Right lobe of liver (tissue), 6 donors: ENCODE measurements at regions not wholly inside any gene's neighbourhood (a gene's known extent, or its start where the extent isn't known, plus 50 kb on each side); places are given as distances from the start of the nearest gene placed in this dataset.
A peak's percentile ranks its signal among the peaks of the same experiment; 100 is the strongest.

Experiments
- ATAC-seq, 4 donors: fragments of 200-7000 bp; cut with Tn5 transposase; one replicate each; pipeline ENCODE4 v1.9.1; 2020; ENCODE audit warnings: mild to moderate bottlenecking in 4 of 4, moderate library complexity in 4 of 4
- DNase-seq, 3 donors: peaks; one replicate each; pipeline ENCODE4 v3.0.0-alpha.2; 2020
- H3K27ac ChIP-seq, 3 donors: fragments of 200-600 bp; one replicate each; pipeline ENCODE4 v1.8.0; 2022
- H3K27me3 ChIP-seq, 2 donors: fragments of 200-600 bp; one replicate each; pipeline ENCODE4 v1.8.0; 2022
- H3K36me3 ChIP-seq, 4 donors: fragments of 200-600 bp; sonication (generic) in 1 of 4; one replicate each; pipeline versions ENCODE4 v1.5.1 to v1.8.0; 2017 to 2022; ENCODE audit warnings: control low read depth in 1 of 4
- H3K4me1 ChIP-seq, 4 donors: fragments of 200-600 bp; sonication (generic) in 1 of 4; one replicate each; pipeline versions ENCODE4 v1.5.1 to v1.8.0; 2017 to 2022; ENCODE audit warnings: control low read depth in 1 of 4
- H3K4me3 ChIP-seq, 3 donors: fragments of 200-600 bp; one replicate each; pipeline ENCODE4 v1.8.0; 2022
- H3K9me3 ChIP-seq, 4 donors: fragments of 200-600 bp; sonication (generic) in 1 of 4; one replicate each; pipeline versions ENCODE4 v1.5.1 to v1.8.0; 2017 to 2022; ENCODE audit warnings: control low read depth in 1 of 4
- CTCF ChIP-seq, 4 donors: fragments of 200-600 bp in 3 of 4; fragments of 450-650 bp in 1 of 4; IDR thresholded peaks; one replicate each; pipeline versions ENCODE4 v1.5.1 to v1.8.0; 2016 to 2022; ENCODE audit warnings: antibody characterized with exemption in 4 of 4, mild to moderate bottlenecking in 2 of 4
- POLR2A ChIP-seq: fragments of 450-650 bp; IDR thresholded peaks from one replicate; pipeline ENCODE4 v1.6.1; 2017; ENCODE audit warnings: antibody characterized with exemption, mild to moderate bottlenecking
- WGBS: methylation state at CpG from one replicate; pipeline ENCODE4 v1.1.6; 2018; ENCODE audit warnings: low coverage, low lambda C conversion rate; ENCODE audit not compliant: insufficient coverage; ENCODE audit errors: missing lambda C conversion rate; 5-methylcytosine and 5-hydroxymethylcytosine counted together
- intact Hi-C, 2 donors: fragments of 100-400 bp; cut with DNase I; formaldehyde crosslinking; loops; one replicate each; pipeline versions ENCODE4 v1.11.2 to v1.14.1; 2022
- donor health status: DM: no; HTN: yes; CAD: no.
- donor health status: DM: no; HTN: no; CAD: no.
- donor health status: DM: no; HTN: no; CAD: no.
- donor health status: DM: no; HTN: yes; CAD: no.
- donor health status: DM: no; HTN: yes; CAD: no.

GRCh38 chr9:89838621-89839020 is 233.8 kb downstream of the GADD45G start:
- Histone ChIP-seq H3K36me3 (no peaks in the 10 kb centered on the region), H3K27me3 (no peaks in the 10 kb centered on the region), H3K4me3 (no peak overlapping the region), H3K9me3 (no peaks in the 10 kb centered on the region), H3K4me1 (peaks cover 0 to 21% (median 7%) of the 10 kb centered on the region in 4 donors), H3K27ac (no peak overlapping the region)
- intact Hi-C loops, result no loop called here
- 86% methylated on average over 2 of the region's 6 CpGs for WGBS
- TF ChIP-seq POLR2A (no peak), CTCF (IDR thresholded peaks at IDR 0.05) (no peak)
- DNase-seq (no peak), ATAC-seq (no peak)

GRCh38 chr9:89839449-89839848 is 234.6 kb downstream of the GADD45G start:
- Histone ChIP-seq H3K4me3 (no peak overlapping the region), H3K27me3 (no peaks in the 10 kb centered on the region), H3K9me3 (no peaks in the 10 kb centered on the region), H3K4me1 (peaks cover 0 to 29% (median 8%) of the 10 kb centered on the region in 4 donors), H3K27ac (no peak overlapping the region), H3K36me3 (no peaks in the 10 kb centered on the region)
- WGBS, result 65% methylated on average over 2 of the region's 4 CpGs
- intact Hi-C loops, result no loop called here
- no peak for ATAC-seq
- TF ChIP-seq CTCF (IDR thresholded peaks at IDR 0.05) (no peak), POLR2A (no peak)
- DNase-seq, result no peak

GRCh38 chr9:89839952-89840351 is 235.1 kb downstream of the GADD45G start:
- Histone ChIP-seq H3K36me3 (no peaks in the 10 kb centered on the region), H3K4me1 (peaks cover 0 to 33% (median 8%) of the 10 kb centered on the region in 4 donors), H3K9me3 (no peaks in the 10 kb centered on the region), H3K4me3 (no peak overlapping the region), H3K27me3 (no peaks in the 10 kb centered on the region), H3K27ac (no peak overlapping the region)
- intact Hi-C loops, result no loop called here
- no peak for ATAC-seq
- 60% methylated on average over 7 of the region's 7 CpGs for WGBS
- no peak for DNase-seq
- TF ChIP-seq POLR2A (no peak), CTCF (IDR thresholded peaks at IDR 0.05) (no peak)

- H3K4me3 ChIP-seq, result no peak overlapping the region
- no peak overlapping the region for H3K27ac ChIP-seq
- peak in 1 of 3 donors; percentile 15 for DNase-seq
- H3K36me3 ChIP-seq, result no peaks in the 10 kb centered on the region
- H3K27me3 ChIP-seq, result no peaks in the 10 kb centered on the region
- TF ChIP-seq POLR2A (no peak), CTCF (IDR thresholded peaks at IDR 0.05) (no peak)
- intact Hi-C loops, result no loop called here
- no peak for ATAC-seq
- 91% methylated on average over 4 of the region's 5 CpGs for WGBS
- no peaks in the 10 kb centered on the region for H3K9me3 ChIP-seq
- H3K4me1 ChIP-seq, result peaks cover 0 to 33% (median 8%) of the 10 kb centered on the region in 4 donors
These were observed 236.6 kb downstream of the GADD45G start for GRCh38 chr9:89841456-89841855.

- DNase-seq (peak; percentile 69 to 91 (median 86)), ATAC-seq (peak; percentile 84 to 90 (median 88))
- no peaks in the 10 kb centered on the region for H3K9me3 ChIP-seq
- no peaks in the 10 kb centered on the region for H3K27me3 ChIP-seq
- no peak overlapping the region for H3K4me3 ChIP-seq
- H3K36me3 ChIP-seq, result no peaks in the 10 kb centered on the region
- intact Hi-C loops, result no loop called here
- TF ChIP-seq CTCF (IDR thresholded peaks at IDR 0.05) (no peak), POLR2A (peak; percentile 40)
- peak overlapping the region in 2 of 3 donors; percentile 77 to 82 for H3K27ac ChIP-seq
- peaks cover 0 to 33% (median 8%) of the 10 kb centered on the region in 4 donors for H3K4me1 ChIP-seq
- no CpG with 5 or more reads among the region's 8 CpGs for WGBS
These were observed 237.5 kb downstream of the GADD45G start for GRCh38 chr9:89842267-89842768.
